GM10266 (cell line): ENCODE measurements at regions not wholly inside any gene's neighbourhood (a gene's known extent, or its start where the extent isn't known, plus 50 kb on each side); places are given as distances from the start of the nearest gene placed in this dataset.

Experiments
- DNase-seq: peaks from one replicate; pipeline ENCODE4 v3.0.0; 2012; ENCODE audit errors: extremely low spot score
- CTCF ChIP-seq: IDR thresholded peaks from 2 replicates; pipeline ENCODE4 v1.5.1; 2012; ENCODE audit warnings: mild to moderate bottlenecking, low read depth; ENCODE audit not compliant: control insufficient read depth, insufficient read depth; ENCODE audit errors: missing control alignments

- no peak for DNase-seq
- no peak for TF ChIP-seq CTCF
Observed at GRCh38 chr13:22253107-22253506, 582.2 kb downstream of the FGF9 start.

- DNase-seq = no peak
- TF ChIP-seq CTCF = no peak
Observed at GRCh38 chr13:22256111-22256639, 585.3 kb downstream of the FGF9 start.

GRCh38 chr13:22262001-22262885 is 591.4 kb downstream of the FGF9 start:
- no peak for DNase-seq
- TF ChIP-seq CTCF = no peak

GRCh38 chr13:22263185-22263584 is 592.3 kb downstream of the FGF9 start:
- DNase-seq = no peak
- TF ChIP-seq CTCF = no peak

GRCh38 chr13:22265563-22265962 is 594.7 kb downstream of the FGF9 start:
- no peak for DNase-seq
- TF ChIP-seq CTCF = no peak

- DNase-seq = no peak
- TF ChIP-seq CTCF = no peak
Observed at GRCh38 chr13:22270881-22271280, 600.0 kb downstream of the FGF9 start.

GRCh38 chr13:22271903-22272302 is 601.0 kb downstream of the FGF9 start:
- DNase-seq = no peak
- TF ChIP-seq CTCF = no peak
